ENCODE measurements at regions not wholly inside any gene's neighbourhood (a gene's known extent, or its start where the extent isn't known, plus 50 kb on each side); places are given as distances from the start of the nearest gene placed in this dataset.

DNA sequence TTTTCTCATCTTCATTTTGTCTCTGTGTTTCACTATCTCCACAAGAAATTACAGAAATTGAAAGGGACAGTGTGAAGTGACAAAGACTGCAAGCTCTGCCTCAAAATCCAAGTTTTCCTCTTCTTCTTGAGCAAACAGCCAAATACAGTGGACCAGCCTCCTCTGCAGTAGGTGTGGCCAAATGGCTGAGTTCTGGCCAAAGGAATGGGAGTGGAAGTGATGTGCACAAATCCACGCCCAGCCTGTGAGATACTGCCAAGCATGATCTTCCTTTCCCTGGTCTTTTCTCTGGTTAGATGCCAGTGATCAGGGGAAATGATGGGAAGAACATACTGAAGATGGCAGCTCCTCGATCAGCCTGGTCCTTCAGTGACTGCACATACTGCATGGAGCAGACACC, 111.0 kb upstream of the CPNE4 start:
- TF ChIP-seq, protein P1, sequence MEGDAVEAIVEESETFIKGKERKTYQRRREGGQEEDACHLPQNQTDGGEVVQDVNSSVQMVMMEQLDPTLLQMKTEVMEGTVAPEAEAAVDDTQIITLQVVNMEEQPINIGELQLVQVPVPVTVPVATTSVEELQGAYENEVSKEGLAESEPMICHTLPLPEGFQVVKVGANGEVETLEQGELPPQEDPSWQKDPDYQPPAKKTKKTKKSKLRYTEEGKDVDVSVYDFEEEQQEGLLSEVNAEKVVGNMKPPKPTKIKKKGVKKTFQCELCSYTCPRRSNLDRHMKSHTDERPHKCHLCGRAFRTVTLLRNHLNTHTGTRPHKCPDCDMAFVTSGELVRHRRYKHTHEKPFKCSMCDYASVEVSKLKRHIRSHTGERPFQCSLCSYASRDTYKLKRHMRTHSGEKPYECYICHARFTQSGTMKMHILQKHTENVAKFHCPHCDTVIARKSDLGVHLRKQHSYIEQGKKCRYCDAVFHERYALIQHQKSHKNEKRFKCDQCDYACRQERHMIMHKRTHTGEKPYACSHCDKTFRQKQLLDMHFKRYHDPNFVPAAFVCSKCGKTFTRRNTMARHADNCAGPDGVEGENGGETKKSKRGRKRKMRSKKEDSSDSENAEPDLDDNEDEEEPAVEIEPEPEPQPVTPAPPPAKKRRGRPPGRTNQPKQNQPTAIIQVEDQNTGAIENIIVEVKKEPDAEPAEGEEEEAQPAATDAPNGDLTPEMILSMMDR (IDR thresholded peaks at IDR 0.05; ENCODE audit: poor library complexity, severe bottlenecking) = no peak
- TF ChIP-seq EZH2 (IDR thresholded peaks at IDR 0.05; ENCODE audit: borderline replicate concordance, insufficient read depth, low read length, poor library complexity, severe bottlenecking) (no peak), POLR2AphosphoS5 (IDR thresholded peaks at IDR 0.05) (no peak), EP300 (conservative IDR thresholded peaks at IDR 0.05; ENCODE audit: poor library complexity, severe bottlenecking) (no peak), RAD21 (conservative IDR thresholded peaks at IDR 0.05) (no peak), SMC3 (conservative IDR thresholded peaks at IDR 0.05; ENCODE audit: poor library complexity) (no peak), TAF1 (IDR thresholded peaks at IDR 0.05; ENCODE audit: low read depth) (no peak), MXI1 (conservative IDR thresholded peaks at IDR 0.05; ENCODE audit: poor library complexity, severe bottlenecking) (no peak)
- TF ChIP-seq, protein P2, sequence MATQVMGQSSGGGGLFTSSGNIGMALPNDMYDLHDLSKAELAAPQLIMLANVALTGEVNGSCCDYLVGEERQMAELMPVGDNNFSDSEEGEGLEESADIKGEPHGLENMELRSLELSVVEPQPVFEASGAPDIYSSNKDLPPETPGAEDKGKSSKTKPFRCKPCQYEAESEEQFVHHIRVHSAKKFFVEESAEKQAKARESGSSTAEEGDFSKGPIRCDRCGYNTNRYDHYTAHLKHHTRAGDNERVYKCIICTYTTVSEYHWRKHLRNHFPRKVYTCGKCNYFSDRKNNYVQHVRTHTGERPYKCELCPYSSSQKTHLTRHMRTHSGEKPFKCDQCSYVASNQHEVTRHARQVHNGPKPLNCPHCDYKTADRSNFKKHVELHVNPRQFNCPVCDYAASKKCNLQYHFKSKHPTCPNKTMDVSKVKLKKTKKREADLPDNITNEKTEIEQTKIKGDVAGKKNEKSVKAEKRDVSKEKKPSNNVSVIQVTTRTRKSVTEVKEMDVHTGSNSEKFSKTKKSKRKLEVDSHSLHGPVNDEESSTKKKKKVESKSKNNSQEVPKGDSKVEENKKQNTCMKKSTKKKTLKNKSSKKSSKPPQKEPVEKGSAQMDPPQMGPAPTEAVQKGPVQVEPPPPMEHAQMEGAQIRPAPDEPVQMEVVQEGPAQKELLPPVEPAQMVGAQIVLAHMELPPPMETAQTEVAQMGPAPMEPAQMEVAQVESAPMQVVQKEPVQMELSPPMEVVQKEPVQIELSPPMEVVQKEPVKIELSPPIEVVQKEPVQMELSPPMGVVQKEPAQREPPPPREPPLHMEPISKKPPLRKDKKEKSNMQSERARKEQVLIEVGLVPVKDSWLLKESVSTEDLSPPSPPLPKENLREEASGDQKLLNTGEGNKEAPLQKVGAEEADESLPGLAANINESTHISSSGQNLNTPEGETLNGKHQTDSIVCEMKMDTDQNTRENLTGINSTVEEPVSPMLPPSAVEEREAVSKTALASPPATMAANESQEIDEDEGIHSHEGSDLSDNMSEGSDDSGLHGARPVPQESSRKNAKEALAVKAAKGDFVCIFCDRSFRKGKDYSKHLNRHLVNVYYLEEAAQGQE (IDR thresholded peaks at IDR 0.05; ENCODE audit: borderline replicate concordance) = no peak

Measured in neural cell (in vitro differentiated cells).